ENCODE measurements at regions not wholly inside any gene's neighbourhood (a gene's known extent, or its start where the extent isn't known, plus 50 kb on each side); places are given as distances from the start of the nearest gene placed in this dataset.
"Not testable (repeated sequence)": the region's sequence is repeated elsewhere in the genome, so short reads cannot be mapped to it uniquely, and the experiment has no call there.

DNA sequence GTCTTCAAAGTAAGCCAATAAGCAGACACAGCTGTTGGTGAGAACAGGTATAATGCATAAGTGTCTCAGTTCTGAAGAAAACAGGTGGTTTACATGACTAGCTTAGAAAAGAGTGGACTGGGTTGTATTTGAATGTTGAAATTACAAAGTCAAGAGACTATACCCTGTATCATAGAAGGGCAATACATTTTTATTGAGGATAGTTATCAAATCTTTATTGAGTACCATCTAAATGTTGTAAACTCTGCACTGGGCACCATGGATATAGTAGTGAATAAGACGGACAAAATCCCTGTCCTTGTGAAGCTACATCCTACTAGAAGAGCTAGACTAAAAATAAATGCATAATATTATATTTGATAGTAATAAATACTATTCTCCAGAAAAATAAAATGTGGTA, 88.5 kb upstream of the CDC42EP3 start:
- not testable (repeated sequence) for DNase-seq

GRCh38 chr2:37760471-37760870, 89.0 kb upstream of the CDC42EP3 start:
- DNase-seq: no peak

DNA sequence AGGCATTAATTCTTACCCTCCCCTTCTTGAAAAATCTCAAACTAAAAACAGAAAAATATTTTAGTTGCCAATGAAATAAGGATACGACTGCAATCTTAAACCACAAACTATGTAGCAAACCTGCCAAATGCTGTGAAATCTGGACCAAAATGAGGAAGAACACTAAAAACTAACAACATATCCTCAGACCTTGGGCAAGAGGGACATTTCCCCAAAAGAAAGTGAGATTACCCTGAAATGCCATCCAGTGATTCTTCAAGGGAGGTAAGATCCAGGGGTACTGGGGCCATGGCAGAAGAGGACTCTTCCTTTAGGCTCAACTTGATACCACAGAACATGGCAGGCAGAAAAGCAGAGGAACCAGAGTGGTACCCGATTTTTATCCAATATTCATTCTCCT, 90.8 kb upstream of the CDC42EP3 start:
- not testable (repeated sequence) for DNase-seq

- DNase-seq: no peak
These were observed 93.3 kb upstream of the CDC42EP3 start for GRCh38 chr2:37764739-37765138.

GRCh38 chr2:37766106-37766505, 94.7 kb upstream of the CDC42EP3 start:
- DNase-seq: no peak

GRCh38 chr2:37767046-37767445, 95.6 kb upstream of the CDC42EP3 start:
- no peak for DNase-seq

DNA sequence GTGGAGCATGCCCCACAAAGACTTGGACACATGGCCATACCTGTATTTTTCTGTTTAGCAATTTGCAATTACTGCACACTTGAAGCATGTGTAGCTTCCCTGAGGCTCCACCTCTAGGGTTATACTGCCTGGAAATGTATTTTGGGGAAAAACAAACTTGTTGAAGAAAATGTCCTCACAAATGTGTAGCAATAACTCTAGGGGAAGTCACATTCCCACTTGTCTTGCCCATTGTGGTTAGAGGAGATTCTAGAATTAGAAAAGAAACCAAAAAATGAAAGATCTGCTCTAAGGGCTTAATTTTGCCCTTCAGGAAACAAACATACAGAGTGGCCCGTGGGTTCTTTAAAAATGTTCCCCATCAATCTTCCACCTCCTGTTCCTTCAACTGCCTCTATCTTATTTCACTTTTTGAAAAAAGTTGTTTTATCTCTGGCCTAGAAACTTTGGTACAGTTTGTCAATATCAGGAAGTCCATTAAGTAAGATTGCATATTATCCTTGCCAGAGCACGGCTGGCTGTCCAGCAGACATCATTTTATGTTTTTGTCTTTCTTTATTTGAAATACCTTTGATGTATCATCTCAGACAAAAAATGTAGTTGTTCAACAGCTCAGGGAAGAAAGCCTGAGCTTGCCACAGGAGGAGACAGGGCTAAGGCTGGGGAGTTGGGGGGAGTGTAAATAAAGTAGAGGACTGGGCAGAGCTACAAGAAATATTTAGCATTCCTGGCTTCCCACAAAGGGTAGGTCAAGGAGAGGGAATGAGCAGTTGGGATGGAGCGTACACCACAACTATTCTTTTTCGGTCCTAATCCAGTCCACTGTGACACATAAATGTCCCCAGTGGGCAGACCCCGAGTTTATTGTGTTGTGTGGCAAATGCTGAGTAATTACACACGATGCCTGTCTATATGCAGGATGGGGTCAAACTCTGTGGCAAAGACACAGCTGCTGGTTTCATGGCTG, 96.8 kb upstream of the CDC42EP3 start:
- DNase-seq: no peak

- DNase-seq: no peak
These were observed 98.1 kb upstream of the CDC42EP3 start for GRCh38 chr2:37769551-37769950.

DNA sequence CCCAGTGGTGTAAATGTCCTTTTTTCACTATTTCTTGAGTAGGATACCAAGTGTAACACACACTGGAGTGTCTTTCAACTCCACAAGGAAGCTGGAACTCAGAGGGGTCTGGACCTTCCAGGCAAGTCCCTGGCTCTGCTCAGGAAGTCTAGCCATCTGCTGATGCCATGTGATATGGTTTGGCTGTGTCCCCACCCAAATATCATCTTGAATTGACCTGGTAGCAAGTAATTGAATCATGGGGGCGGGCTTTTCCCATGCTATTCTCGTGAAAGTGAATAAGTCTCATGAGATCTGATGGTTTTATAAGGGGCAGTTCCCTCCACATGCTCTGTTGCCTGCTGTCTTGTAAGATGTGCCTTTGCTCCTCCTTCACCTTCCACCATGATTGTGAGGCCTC, 99.4 kb upstream of the CDC42EP3 start:
- DNase-seq: no peak

DNA sequence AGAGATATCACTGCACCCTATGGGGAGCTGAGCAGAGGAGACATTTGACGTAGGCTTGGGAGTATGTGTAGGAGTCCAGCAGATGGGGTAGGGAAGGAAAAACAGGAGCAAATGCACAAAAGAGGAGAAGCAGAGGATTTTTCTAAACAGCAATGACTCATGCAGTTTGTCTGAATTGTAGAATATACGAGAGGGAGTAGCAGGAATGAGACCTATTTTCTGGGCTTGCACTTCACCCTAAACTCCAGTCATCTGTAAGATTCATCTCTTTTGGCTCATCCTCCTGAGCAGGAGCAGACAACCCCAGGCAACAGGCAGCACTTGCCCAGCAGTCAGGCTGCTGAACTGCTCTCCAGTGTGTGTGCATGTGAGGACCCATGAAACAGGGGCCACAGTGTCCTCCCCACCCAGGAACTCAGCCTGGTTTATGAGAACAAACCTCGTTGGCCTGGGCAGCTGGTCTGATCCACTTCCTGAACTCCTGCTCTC, 100.2 kb upstream of the CDC42EP3 start:
- no peak for DNase-seq

- no peak for DNase-seq
These were observed 102.1 kb upstream of the CDC42EP3 start for GRCh38 chr2:37773371-37774130.

GRCh38 chr2:37774171-37774944, 102.9 kb upstream of the CDC42EP3 start:
- not testable (repeated sequence) for DNase-seq

- no peak for DNase-seq
These were observed 103.8 kb upstream of the CDC42EP3 start for GRCh38 chr2:37774976-37775907.

DNA sequence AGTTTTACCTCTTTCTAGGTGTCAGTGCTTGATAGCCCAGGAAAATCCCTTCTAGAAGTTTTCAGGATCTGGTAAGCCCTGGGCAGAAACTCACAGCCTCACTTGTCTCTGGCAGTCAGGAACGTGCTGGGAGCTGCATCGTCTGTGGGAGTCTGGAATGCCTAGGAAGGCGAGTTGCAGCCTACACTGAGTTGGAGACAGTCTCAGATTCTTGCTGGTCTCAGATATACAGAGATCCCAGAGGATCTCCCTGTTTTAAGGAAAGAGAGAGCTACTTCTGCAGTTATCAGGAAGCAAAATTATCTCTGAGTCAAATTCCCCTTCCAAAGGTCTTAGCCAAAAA, 104.4 kb upstream of the CDC42EP3 start:
- no peak for DNase-seq

DNA sequence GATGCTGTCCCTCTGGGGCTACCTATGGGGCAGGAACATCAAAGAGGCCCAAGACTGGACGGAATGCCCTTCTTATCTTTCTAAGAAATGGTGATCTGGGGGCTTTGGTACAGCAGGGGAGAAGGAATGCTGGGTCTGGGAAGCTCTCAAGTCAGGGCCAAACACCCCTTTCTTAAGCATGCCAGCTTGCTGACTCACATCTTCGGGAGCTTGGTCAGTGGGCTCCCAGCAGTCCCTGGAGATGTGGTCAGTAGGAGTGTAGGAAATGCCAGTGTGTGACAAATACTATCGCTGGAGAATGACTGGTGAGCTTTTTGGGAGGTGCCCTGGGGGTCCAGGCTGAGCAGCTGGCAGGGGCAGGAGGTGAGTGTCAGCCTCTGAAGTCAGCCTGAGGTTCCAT, 105.0 kb upstream of the CDC42EP3 start:
- no peak for DNase-seq

DNA sequence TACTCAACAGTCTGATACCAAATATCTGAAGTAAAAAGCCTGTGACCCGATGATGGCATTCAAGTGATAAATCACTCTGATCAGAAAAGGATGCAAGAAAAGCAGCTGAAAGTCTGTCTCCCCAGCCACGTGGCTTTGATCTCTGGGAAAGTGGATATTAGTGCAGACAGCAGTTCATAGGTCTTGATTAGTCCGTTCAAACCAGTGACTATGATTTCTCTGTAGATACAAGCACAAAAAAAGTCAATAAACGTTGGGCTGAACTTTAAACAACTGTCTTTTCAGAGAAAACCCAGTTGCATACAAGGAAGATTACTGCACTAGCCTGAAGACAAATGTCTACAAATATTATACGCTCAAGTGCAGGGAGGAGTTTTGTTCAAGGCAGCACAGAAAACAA, 107.7 kb upstream of the CDC42EP3 start:
- DNase-seq: no peak

- no peak for DNase-seq
These were observed 108.4 kb upstream of the CDC42EP3 start for GRCh38 chr2:37779611-37780386.

- no peak for DNase-seq
These were observed 108.9 kb upstream of the CDC42EP3 start for GRCh38 chr2:37780387-37780676.

- no peak for DNase-seq
These were observed 109.6 kb upstream of the CDC42EP3 start for GRCh38 chr2:37781028-37781427.

GRCh38 chr2:37782155-37782673, 110.8 kb upstream of the CDC42EP3 start:
- DNase-seq: no peak

DNA sequence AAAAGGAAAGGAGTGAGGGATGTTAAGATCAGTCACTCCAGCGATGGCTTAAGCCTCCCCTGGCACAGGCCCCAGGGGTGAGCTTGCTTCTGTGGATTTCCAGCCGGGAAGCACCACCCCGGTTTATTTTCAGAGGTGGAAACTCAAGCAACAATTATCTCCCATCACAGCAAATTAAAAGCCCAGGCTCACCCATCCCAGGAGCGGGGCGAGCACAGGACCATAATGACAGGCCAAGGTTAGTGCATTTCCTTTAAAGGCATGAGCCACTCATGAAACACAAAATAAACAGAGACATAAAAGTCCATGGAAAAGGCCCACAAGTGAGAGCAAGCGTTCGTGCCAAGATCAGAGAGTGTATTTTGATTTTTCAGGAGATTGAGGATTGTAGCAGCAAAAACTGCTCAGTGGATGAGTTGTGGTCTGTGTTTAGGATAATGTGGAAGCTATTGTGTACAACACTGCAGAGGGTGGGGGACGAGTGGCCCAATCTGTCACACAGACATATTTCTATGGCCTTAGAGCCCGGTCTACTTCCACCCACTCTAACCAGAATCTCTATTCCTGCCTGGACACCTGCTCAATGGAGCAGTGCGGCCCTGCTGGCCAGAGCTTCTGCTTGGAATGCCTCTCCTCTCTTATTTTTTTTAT, 111.4 kb upstream of the CDC42EP3 start:
- DNase-seq: no peak

All from activated effector memory CD4-positive, alpha-beta T cell treated with anti-CD3 and anti-CD28 coated beads, Interleukin-2, amount 50 U/mL, for 16 hours (primary cell).